GM12878 (cell line): ENCODE measurements at regions not wholly inside any gene's neighbourhood (a gene's known extent, or its start where the extent isn't known, plus 50 kb on each side); places are given as distances from the start of the nearest gene placed in this dataset.

Experiments
- ATF2 ChIP-seq: IDR thresholded peaks from 2 replicates; pipeline ENCODE4 v1.6.1; 2012; ENCODE audit warnings: low read length, inconsistent platforms
- FOXM1 ChIP-seq: IDR thresholded peaks from 2 replicates; pipeline ENCODE4 v1.6.1; 2012; ENCODE audit warnings: low read depth, mild to moderate bottlenecking, inconsistent platforms, low read length, moderate library complexity

DNA sequence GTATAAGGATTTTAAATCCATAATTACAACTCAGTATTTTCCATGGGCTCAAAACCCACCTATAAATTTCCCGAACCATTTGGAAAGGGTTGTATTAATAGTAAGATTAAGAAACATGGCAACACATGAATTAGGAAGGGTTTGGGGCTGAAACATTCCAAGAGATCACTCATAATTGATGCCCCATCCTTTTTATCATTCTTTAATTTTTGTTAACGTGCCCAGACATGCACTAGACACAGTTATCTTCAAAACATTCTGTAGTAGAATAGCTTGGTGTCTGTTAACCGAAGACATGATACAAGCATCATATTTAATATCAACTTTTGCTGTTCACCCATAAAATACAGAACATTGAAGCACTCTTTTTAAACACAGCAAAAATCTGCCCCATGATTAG is 106.8 kb upstream of the FRMD6 start:
- TF ChIP-seq FOXM1 = no peak
- no peak for TF ChIP-seq ATF2
